Thymus (tissue), 11 donors: ENCODE measurements at regions not wholly inside any gene's neighbourhood (a gene's known extent, or its start where the extent isn't known, plus 50 kb on each side); places are given as distances from the start of the nearest gene placed in this dataset.
A peak's percentile ranks its signal among the peaks of the same experiment; 100 is the strongest.

ENCODE experiments used
- DNase-seq, 9 donors: peaks; one replicate each; pipeline ENCODE4 v3.0.0-alpha.2; 2013; ENCODE audit warnings: low spot score in 9 of 9, low read depth in 6 of 9, missing footprints in 1 of 9
- H3K27ac ChIP-seq, 2 donors: one replicate each; pipeline ENCODE4 v1.5.1; 2013; ENCODE audit warnings: control low read depth in 1 of 2, low read depth in 1 of 2, low read length in 1 of 2, mild to moderate bottlenecking in 1 of 2, moderate library complexity in 1 of 2
- H3K27me3 ChIP-seq, 2 donors: one replicate each; pipeline ENCODE4 v1.5.1; 2013; ENCODE audit warnings: low read length in 1 of 2; ENCODE audit not compliant: control insufficient read depth in 2 of 2, insufficient read depth in 1 of 2
- H3K36me3 ChIP-seq, 2 donors: one replicate each; pipeline ENCODE4 v1.5.1; 2013; ENCODE audit warnings: low read length in 1 of 2, mild to moderate bottlenecking in 1 of 2, moderate library complexity in 1 of 2; ENCODE audit not compliant: control insufficient read depth in 2 of 2, insufficient read depth in 2 of 2
- H3K4me1 ChIP-seq, 2 donors: one replicate each; pipeline ENCODE4 v1.5.1; 2013; ENCODE audit warnings: low read length in 2 of 2; ENCODE audit not compliant: control insufficient read depth in 2 of 2, insufficient read depth in 2 of 2
- H3K4me3 ChIP-seq, 2 donors: one replicate each; pipeline ENCODE4 v1.5.1; 2013; ENCODE audit warnings: low read length in 2 of 2, control low read depth in 1 of 2, mild to moderate bottlenecking in 1 of 2
- H3K9me3 ChIP-seq, 2 donors: one replicate each; pipeline ENCODE4 v1.5.1; 2013; ENCODE audit warnings: low read length in 1 of 2, mild to moderate bottlenecking in 1 of 2; ENCODE audit not compliant: control insufficient read depth in 2 of 2, insufficient read depth in 1 of 2
- WGBS: extraction: QIAGEN DNeasy Blood & Tissue Kit; methylation state at CpG from one replicate; pipeline ENCODE4 v1.1.7; 2013; 5-methylcytosine and 5-hydroxymethylcytosine counted together
- donor health status: healthy.

DNA sequence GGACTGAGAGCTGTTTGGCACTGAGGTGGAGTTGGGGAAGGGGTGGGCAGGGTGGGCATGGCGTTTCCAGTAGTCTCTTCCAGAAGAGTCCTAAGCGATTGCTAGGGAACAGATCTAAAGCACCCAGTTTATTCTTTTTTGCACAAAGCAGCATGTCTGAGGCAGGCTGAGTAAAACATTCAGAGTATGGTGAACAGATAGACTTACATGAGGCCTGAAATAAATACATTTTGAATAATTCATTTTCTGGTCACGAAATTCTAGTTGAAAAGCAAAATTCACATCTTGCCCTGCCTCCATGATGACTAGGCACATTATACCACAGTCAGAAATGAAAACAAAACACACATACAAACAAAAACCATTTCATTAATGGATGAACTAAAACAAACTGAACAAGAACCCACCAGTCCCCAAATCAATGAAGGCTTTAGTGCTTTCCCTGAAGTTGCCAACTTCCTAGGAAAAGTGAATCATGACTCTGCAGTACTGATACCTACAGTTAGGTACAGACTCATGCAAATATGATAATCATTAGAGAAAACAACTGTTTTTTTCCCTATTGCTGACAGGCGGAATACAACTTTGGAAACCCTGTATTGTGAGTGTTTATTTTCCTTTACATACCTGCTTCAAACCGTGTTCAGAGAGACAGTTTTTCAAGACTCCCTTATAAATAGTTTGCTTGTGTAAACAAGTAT is 702.9 kb upstream of the POU3F2 start:
- Histone ChIP-seq H3K4me3 (no peak overlapping the region), H3K27me3 (no peaks in the 10 kb centered on the region), H3K27ac (no peak overlapping the region), H3K4me1 (no peaks in the 10 kb centered on the region), H3K9me3 (no peaks in the 10 kb centered on the region), H3K36me3 (no peaks in the 10 kb centered on the region)
- DNase-seq = no peak
- 83% methylated on average over 5 of the region's 5 CpGs for WGBS

DNA sequence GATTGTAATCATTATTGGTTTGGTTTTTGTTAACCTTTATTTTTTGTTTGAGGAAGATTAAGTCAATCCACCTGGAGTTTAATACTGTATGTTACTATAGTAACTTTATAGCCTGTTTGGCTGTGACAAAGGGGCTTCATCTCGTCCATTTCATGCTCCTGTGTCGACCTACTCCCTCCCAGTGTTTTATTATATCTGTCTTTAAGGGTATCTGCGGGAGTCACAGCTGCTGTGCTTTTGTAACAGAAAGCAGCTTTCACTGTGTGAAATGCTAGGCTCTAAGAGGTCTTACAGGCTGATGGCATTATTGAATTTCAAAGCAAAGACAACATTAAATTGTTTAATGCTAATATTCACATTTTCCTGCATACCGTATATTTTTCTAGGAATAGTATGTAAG is 698.0 kb upstream of the POU3F2 start:
- no peaks in the 10 kb centered on the region for H3K27me3 ChIP-seq
- no peak overlapping the region for H3K4me3 ChIP-seq
- no peaks in the 10 kb centered on the region for H3K9me3 ChIP-seq
- 17% methylated on average over 4 of the region's 4 CpGs for WGBS
- H3K36me3 ChIP-seq = no peaks in the 10 kb centered on the region
- no peaks in the 10 kb centered on the region for H3K4me1 ChIP-seq
- no peak overlapping the region for H3K27ac ChIP-seq
- DNase-seq = no peak

DNA sequence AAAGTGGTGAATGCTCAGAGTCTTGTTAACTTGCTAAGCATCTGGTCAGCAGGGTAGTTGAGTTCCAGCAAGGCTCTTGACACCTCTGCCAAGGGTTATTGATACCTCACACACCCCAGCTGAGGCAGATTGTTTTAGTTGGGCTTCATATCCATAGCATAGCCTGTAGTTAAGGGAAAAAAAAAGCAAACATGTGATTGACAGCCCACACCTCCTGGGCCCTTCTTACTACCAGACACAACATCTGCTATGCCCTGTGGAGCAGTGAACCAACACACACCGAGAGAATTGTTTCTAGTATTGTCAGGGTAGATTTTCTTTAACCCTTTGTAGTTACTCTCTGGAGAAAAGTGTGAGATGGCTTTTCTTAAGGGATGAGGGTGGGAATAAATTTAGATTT is 697.0 kb upstream of the POU3F2 start:
- 6% methylated on average over 1 of the region's 1 CpG for WGBS
- Histone ChIP-seq H3K4me1 (no peaks in the 10 kb centered on the region), H3K9me3 (no peaks in the 10 kb centered on the region), H3K27ac (no peak overlapping the region), H3K36me3 (no peaks in the 10 kb centered on the region), H3K27me3 (no peaks in the 10 kb centered on the region), H3K4me3 (no peak overlapping the region)
- DNase-seq = no peak

DNA sequence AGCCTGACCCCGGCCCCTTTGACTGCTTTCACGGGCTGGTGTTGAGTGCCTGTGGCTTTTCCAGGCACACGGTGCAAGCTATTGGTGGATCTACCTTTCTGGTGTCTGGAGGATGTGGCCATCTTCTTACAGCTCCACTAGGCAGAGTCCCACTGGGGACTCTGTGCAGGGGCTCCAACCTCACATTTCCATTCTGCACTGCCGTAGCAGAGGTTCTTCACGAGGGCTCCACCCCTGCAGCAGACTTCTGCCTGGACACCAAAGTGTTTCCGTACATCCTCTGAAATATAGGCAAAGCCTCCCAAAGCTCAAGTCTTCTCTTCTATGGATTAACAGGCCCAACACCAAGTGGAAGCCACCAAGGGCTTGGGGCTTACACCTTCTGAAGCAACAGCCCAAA is 691.5 kb upstream of the POU3F2 start:
- Histone ChIP-seq H3K4me1 (no peaks in the 10 kb centered on the region), H3K9me3 (peaks cover 0 to 7% of the 10 kb centered on the region in 2 donors), H3K4me3 (no peak overlapping the region), H3K36me3 (no peaks in the 10 kb centered on the region), H3K27ac (no peak overlapping the region), H3K27me3 (no peaks in the 10 kb centered on the region)
- 96% methylated on average over 6 of the region's 6 CpGs for WGBS
- no peak for DNase-seq

DNA sequence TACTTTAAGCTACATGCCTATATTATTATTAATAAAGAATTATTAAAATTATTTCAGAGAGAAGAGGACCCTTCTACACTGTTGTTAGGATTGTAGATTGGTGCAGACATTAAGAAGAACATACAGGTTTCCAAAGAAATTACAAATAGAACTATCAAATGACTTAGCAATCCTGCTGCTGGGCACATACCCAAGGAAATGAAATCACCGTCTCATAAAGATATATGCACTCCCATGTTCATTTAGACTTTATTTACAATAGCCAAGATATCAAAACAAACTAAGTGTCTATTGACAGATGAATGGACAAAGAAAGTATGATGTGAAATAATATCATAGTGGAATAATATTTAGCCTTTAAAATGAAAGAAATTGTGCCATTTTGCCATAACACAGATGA is 687.7 kb upstream of the POU3F2 start:
- DNase-seq = no peak
- 91% methylated on average over 1 of the region's 1 CpG for WGBS
- peaks cover 0 to 7% of the 10 kb centered on the region in 2 donors for H3K9me3 ChIP-seq
- no peaks in the 10 kb centered on the region for H3K4me1 ChIP-seq
- no peak overlapping the region for H3K27ac ChIP-seq
- no peak overlapping the region for H3K4me3 ChIP-seq
- no peaks in the 10 kb centered on the region for H3K27me3 ChIP-seq
- H3K36me3 ChIP-seq = no peaks in the 10 kb centered on the region

DNA sequence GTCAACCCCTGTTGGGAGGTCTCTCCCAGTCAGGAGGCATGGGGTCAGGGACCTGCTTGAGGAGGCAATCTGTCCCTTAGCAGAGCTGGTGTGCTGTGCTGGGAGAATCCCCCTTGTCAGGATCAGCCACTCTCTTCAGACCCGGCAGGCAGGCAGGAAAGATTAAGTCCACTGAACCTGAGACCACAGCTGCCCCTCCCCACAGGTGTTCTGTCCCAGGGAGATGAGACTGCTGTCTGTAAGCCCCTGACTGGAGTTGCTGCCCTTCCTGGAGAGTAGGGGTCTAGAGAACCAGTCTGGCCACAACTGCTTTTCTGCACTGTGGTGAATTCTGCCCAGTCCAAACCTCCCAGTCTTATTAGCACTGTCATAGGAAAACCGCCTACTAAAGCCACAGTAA is 677.8 kb upstream of the POU3F2 start:
- H3K4me3 ChIP-seq = no peak overlapping the region
- no peaks in the 10 kb centered on the region for H3K27me3 ChIP-seq
- H3K27ac ChIP-seq = no peak overlapping the region
- DNase-seq = no peak
- no peaks in the 10 kb centered on the region for H3K36me3 ChIP-seq
- H3K9me3 ChIP-seq = no peaks in the 10 kb centered on the region
- H3K4me1 ChIP-seq = no peaks in the 10 kb centered on the region
- 85% methylated on average over 2 of the region's 2 CpGs for WGBS

DNA sequence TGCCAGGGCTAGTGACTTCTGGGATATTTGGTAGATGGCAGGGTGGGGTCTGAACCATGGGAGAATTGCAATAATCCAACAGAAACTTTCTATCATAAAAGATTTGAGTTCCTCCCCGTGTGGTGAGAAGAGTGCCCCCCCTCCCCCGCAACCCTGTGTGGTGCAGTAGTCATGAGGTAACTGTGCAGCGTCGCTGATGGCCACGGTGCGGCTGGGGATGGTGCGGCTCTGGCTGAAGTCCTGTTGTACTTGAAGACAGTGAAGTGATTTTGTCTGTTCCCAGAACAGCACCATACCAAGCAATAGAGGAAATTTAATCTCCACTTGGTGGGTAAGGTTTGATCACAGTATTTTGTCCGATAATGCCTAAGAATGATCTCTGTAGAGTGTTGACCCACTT is 654.8 kb upstream of the POU3F2 start:
- no peaks in the 10 kb centered on the region for H3K27me3 ChIP-seq
- no peaks in the 10 kb centered on the region for H3K4me1 ChIP-seq
- no peak overlapping the region for H3K4me3 ChIP-seq
- 96% methylated on average over 8 of the region's 8 CpGs for WGBS
- no peaks in the 10 kb centered on the region for H3K36me3 ChIP-seq
- H3K27ac ChIP-seq = no peak overlapping the region
- H3K9me3 ChIP-seq = no peaks in the 10 kb centered on the region
- no peak for DNase-seq

DNA sequence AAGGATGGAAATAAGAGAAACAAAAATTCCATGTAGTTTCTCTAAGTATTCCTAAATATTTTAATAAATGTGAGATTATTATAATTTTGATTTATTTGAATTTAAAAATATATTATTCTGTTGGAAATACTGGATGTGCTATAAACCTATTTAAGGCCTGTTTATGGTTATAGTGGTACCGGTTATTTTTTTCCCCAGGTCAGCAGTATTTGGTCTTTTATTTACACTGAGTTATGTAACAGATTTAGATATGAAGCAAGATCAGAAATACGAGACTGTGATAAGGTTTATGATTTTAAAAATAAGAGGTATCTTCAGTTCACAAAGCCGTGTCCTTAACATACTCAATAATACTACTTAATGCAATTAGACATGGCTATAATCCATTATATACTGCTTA is 634.3 kb upstream of the POU3F2 start:
- no peaks in the 10 kb centered on the region for H3K36me3 ChIP-seq
- no peaks in the 10 kb centered on the region for H3K9me3 ChIP-seq
- H3K4me1 ChIP-seq = no peaks in the 10 kb centered on the region
- H3K27me3 ChIP-seq = no peaks in the 10 kb centered on the region
- 89% methylated on average over 3 of the region's 3 CpGs for WGBS
- DNase-seq = no peak
- H3K4me3 ChIP-seq = no peak overlapping the region
- H3K27ac ChIP-seq = no peak overlapping the region

DNA sequence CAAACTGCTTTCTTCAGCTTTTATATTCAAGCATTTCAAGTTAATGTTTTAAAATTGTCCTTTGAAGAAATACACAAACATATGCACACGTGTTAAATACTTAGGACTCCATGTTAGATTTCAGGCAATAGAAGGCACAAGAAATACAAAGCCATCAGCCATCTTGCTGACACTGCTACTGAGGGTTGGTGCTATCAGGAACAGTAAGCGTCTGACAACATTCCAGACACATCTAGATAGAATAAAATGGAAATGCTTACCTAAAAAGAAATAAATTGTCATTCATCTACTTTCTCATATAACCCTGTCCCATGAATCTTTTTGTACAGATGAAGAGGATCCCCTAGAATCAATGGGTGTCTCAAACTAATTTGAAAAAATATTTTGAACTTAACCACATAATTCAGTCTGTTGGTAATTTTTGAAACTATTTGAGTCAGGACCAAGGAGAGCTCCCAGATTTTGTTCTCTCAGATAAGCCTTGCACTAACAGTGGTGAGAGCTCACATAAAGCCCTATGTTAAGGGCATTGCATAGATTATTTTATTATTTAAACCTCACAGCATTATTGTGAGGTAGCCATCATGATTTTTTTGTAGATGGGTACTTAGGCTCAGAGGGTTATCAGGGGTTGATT is 631.1 kb upstream of the POU3F2 start:
- WGBS = 69% methylated on average over 2 of the region's 2 CpGs

More for the DNA sequence above, 631.1 kb upstream of the POU3F2 start:
- no peak overlapping the region for H3K4me3 ChIP-seq
- H3K27me3 ChIP-seq = no peaks in the 10 kb centered on the region
- H3K36me3 ChIP-seq = no peaks in the 10 kb centered on the region
- no peak overlapping the region for H3K27ac ChIP-seq
- no peaks in the 10 kb centered on the region for H3K9me3 ChIP-seq
- no peaks in the 10 kb centered on the region for H3K4me1 ChIP-seq
- DNase-seq = peak in 1 of 9 donors; percentile 10
